ENCODE measurements at regions not wholly inside any gene's neighbourhood (a gene's known extent, or its start where the extent isn't known, plus 50 kb on each side); places are given as distances from the start of the nearest gene placed in this dataset.

GRCh38 chr6:164532198-164533044, 777.0 kb downstream of the C6orf118 start:
- no peak for ATAC-seq
- no peak for TF ChIP-seq TCF4 (CRISPR knock-in tag; IDR thresholded peaks at IDR 0.05; ENCODE audit: borderline replicate concordance)
- TF ChIP-seq OSR1 (CRISPR knock-in tag; IDR thresholded peaks at IDR 0.05) = no peak
- TF ChIP-seq GLIS3 (CRISPR knock-in tag; IDR thresholded peaks at IDR 0.05) = no peak
- no peak for TF ChIP-seq ZNF70 (CRISPR knock-in tag; IDR thresholded peaks at IDR 0.05)
- TF ChIP-seq CREB5 (CRISPR knock-in tag; IDR thresholded peaks at IDR 0.05; ENCODE audit: low read depth) = no peak

GRCh38 chr6:164531736-164532135, 777.7 kb downstream of the C6orf118 start:
- TF ChIP-seq CREB5 (CRISPR knock-in tag; IDR thresholded peaks at IDR 0.05; ENCODE audit: low read depth) (no peak), ARNTL (CRISPR knock-in tag; IDR thresholded peaks at IDR 0.05; ENCODE audit: borderline replicate concordance, low read depth) (no peak), ZFP3 (CRISPR knock-in tag; IDR thresholded peaks at IDR 0.05) (no peak)
- ATAC-seq = no peak

GRCh38 chr6:164528539-164528938, 780.9 kb downstream of the C6orf118 start:
- ATAC-seq = no peak
- TF ChIP-seq TSHZ2 (CRISPR knock-in tag; IDR thresholded peaks at IDR 0.05) (no peak), ZNF565 (CRISPR knock-in tag; conservative IDR thresholded peaks at IDR 0.05; ENCODE audit: low read depth) (no peak), ZC3H10 (CRISPR knock-in tag; IDR thresholded peaks at IDR 0.05) (no peak), PATZ1 (CRISPR knock-in tag; IDR thresholded peaks at IDR 0.05; ENCODE audit: borderline replicate concordance) (no peak), CSDC2 (CRISPR knock-in tag; IDR thresholded peaks at IDR 0.05) (no peak), GLIS3 (CRISPR knock-in tag; IDR thresholded peaks at IDR 0.05) (no peak), ZFP30 (CRISPR knock-in tag; IDR thresholded peaks at IDR 0.05) (no peak), ZNF70 (CRISPR knock-in tag; IDR thresholded peaks at IDR 0.05) (no peak), ARNTL (CRISPR knock-in tag; IDR thresholded peaks at IDR 0.05; ENCODE audit: borderline replicate concordance, low read depth) (no peak), BACH2 (CRISPR knock-in tag; IDR thresholded peaks at IDR 0.05; ENCODE audit: borderline replicate concordance) (no peak), OSR1 (CRISPR knock-in tag; IDR thresholded peaks at IDR 0.05) (no peak), TOX (CRISPR knock-in tag; IDR thresholded peaks at IDR 0.05; ENCODE audit: borderline replicate concordance) (no peak), POU6F1 (CRISPR knock-in tag; IDR thresholded peaks at IDR 0.05; ENCODE audit: borderline replicate concordance, low read depth) (no peak), TCF4 (CRISPR knock-in tag; IDR thresholded peaks at IDR 0.05; ENCODE audit: borderline replicate concordance) (no peak), ISL1 (CRISPR knock-in tag; IDR thresholded peaks at IDR 0.05) (no peak), ZNF8 (CRISPR knock-in tag; IDR thresholded peaks at IDR 0.05) (no peak)

Data from SK-N-SH treated with all-trans-retinoic acid at 6 μM for 48 hours (cell line).